Fibroblast of peridontal ligament (primary cell): ENCODE measurements at regions not wholly inside any gene's neighbourhood (a gene's known extent, or its start where the extent isn't known, plus 50 kb on each side); places are given as distances from the start of the nearest gene placed in this dataset.
A peak's percentile ranks its signal among the peaks of the same experiment; 100 is the strongest.

Experiments
- DNase-seq: peaks from one replicate; pipeline ENCODE4 v3.0.0-alpha.2; 2010; ENCODE audit errors: extremely low read depth

DNA sequence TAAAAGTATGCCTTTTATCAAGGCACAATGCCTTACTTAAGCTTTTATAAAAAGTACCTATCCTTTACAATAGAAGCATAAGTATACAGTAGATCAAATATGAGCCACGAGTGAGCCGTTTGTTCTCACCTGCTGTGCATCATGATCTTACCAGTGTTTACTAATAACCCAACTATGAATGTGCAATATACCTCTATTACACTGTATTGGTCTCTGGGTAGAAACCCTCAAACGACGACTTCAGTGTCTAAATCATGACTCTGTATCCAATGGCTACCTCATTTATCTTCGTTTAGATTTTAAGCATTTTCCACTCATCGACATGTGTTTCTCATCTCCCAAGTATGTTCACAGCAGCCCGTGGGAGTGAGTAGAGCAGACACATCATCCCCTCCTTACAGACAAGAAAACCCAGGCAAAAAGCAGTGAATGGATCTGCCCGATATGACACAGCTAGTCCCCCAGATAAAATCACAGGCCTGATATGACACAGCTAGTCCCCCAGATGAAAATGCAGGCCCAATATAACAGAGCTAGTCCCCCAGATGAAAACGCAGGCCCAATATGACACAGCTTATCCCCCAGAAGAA, 279.8 kb downstream of the TNS1 start:
- DNase-seq: peak; percentile 86

- no peak for DNase-seq
Observed at GRCh38 chr2:217717646-217718045, 285.1 kb downstream of the TNS1 start.

GRCh38 chr2:217715484-217715883, 287.3 kb downstream of the TNS1 start:
- DNase-seq: no peak

DNA sequence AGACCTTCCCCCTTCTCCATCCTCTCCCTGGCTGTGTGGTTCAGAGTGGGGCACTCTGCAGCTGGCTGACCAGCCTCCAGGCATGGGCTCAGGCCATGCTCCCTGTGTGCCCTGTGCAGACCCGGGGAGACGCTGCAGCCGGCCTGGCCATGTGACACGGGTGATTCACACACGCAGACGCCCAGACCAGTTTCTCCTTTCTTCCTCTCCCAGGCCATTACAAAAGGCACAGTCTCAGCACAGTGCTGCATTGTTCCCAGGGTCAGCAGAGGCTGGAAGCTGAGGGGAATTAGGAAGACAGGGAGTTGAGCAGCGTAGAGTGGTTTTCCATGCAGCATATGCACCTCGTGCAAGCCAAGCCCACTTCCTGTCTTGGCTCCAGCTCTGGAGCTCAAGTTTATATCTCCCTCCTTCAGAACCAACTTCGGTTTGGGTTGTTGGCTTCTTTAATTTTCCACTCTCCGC, 288.5 kb downstream of the TNS1 start:
- peak; percentile 40 for DNase-seq

- peak; percentile 79 for DNase-seq
Observed at GRCh38 chr2:217713395-217714286, 289.2 kb downstream of the TNS1 start.

- DNase-seq: no peak
Observed at GRCh38 chr2:217712431-217712830, 290.4 kb downstream of the TNS1 start.

DNA sequence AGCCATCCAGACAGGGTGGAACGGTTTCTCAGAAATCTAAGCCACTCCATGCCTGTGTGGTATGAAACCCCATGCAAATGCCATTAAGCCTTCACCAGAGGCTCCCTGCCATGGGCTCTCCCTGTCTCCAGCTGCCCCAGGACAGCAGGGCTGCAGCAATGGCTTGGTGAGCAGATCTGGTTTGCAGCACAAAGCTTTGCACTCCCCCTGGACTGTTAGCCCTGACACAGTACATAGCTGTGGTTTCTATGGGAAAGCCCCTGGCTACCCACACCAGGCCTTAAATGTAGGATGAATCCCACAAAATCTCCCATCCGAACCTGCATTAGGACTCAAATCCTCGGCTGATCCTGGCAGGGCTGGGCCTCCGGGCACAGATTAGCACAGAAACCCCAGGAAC, 291.6 kb downstream of the TNS1 start:
- peak; percentile 81 for DNase-seq

- DNase-seq: no peak
Observed at GRCh38 chr2:217710211-217710765, 292.5 kb downstream of the TNS1 start.

DNA sequence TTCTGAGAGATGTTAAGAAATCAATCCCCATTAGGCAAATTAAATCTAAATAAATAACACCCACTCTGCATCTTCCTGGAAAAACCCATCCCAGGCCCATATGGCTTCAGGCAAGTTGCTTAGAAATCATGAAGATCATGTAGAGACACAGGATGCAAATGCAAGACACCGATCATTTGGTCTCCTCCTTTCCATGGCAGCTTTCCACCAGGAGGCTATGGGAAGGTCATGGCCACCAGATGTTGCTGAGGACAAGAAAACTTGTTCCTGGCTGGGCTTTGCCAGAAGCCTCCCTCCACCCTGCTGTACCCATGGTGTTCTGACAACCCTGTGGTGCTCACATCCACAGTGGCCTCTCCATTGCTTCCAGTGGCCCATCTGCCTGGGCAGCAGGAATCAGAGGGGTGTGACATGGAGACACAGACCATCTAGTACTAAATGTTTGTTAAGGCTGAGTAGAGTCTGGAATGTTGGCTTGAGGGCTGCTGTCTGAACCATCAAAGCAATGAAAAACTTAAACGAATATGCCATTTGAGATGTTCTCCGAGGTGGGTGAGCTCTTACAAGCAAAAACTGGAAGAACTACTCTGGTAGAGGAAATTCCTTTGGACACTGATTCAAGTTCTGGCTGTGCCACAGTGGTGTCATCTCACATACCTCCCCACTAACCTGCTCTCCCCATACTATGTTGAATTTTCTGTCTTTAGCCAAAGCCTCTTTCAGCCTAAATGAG, 293.2 kb downstream of the TNS1 start:
- no peak for DNase-seq

DNA sequence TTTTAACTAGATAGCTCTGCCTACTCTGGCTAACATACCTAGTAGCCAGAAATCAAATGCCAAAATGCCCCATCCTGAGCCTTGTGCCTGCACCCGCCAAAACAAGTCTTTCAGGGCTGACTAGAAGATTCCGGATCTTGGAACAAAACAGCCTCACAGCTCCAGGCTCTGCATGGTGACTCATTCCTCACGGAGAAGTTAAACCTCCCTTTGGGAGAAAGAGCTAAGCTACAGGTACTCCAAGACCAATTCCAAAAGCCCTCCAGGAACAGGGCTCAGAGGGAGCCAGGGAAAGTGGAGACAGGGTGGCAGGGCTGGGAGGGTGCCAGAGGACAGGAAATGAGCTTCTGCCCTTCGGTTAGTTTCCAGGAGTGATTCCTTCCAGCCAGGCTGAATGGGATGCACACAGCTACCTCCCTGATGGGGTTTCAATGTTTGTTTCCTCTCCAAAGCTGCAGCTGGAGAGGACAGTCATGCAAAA, 295.6 kb downstream of the TNS1 start:
- DNase-seq: peak; percentile 62

DNA sequence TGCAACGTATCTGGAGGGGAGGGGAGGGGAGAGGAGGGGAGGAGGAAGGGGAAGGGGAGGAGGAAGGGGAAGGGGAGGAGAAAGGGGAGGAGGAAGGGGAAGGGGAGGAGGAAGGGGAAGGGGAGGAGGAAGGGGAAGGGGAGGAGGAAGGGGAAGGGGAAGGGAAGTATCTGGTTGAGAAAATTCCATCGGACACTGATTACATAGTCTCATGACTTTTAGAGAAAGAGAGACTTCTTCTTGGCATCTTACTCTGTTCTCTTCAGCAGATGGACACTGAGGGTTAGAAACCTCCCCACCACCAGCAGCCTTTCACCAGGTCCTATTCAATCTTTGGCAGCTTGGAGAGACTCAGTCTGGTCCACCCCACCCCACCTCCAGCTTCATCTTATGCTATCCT, 296.3 kb downstream of the TNS1 start:
- DNase-seq: no peak

- DNase-seq: no peak
Observed at GRCh38 chr2:217706095-217706494, 296.7 kb downstream of the TNS1 start.

DNA sequence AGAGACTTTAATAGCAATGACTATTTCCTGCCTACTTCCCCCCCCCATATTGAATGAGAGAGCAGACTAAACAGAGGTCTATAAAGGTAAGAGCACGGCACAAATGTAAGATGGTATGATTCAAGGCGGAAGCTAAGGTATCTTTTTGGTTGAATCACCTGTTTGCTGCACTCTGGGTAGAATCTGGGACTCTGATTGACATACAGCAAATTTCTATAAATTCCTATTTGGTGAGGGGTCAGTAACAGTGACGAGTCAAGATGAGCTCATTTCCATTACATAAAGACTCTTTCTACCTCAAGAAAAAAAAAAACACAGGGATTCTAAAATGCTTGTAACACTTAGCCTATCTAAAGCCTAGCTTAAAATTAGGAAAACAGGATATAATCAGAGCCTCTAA, 297.3 kb downstream of the TNS1 start:
- DNase-seq: no peak

DNA sequence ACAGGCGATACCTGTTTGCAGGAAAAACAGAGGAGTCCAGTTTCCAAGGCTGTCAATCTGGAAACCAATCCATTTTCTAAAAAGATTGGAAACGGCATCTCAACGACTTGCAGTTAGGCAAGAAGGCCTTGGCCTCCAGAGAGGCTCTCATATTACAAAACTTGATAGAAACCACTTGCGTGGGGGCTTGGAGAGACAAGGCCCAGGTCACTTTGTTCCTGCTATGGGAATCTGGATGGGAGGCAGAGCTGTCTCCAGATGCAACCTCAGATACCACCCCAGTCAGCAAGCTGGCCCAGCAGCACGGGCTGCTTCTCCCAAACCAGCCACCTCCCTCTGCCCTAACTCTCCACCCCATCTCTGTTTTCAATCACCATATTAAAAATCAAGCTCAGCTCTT, 298.8 kb downstream of the TNS1 start:
- no peak for DNase-seq

GRCh38 chr2:217703102-217703501, 299.7 kb downstream of the TNS1 start:
- DNase-seq: no peak

DNA sequence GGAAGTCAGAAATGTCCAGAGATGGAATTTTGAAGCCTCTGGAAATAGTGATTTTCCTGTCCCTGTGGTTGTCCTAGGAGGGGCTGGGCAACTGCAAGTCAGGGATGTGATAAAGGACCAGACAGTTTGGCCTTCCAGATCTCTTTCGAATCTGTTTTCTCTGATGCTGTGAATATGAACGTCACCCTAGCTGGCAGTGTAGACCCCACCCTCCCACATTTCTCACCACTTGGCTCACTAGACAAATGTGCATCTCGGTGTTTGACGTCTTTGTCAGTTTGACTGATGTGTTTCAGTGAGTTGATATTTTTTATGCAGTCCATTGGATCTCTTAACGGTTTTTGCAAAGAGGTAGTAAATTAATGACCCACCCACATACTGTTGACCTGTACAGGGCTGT, 301.2 kb downstream of the TNS1 start:
- DNase-seq: no peak

DNA sequence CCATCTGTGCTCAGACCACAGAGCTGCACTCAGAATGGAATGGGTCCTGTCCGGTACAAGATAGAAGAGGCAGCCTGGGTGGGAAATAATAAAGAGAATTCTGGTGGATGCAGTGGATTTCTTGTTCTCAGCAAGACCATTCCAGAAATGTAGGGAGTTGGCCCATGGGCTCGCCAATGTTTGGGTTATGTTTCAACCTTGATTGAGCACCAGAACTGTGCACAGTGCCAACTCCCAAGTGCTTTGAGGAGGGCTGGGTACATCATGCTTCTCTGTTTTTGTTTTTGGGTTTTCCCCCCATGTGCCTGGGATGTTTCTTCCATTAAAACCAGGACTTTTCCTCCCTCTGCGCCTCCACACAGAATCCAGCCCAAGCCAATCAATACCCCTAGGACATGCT, 304.1 kb downstream of the TNS1 start:
- peak; percentile 30 for DNase-seq

GRCh38 chr2:217695033-217695520, 307.7 kb downstream of the TNS1 start:
- DNase-seq: peak; percentile 98

GRCh38 chr2:217694291-217694690, 308.5 kb downstream of the TNS1 start:
- no peak for DNase-seq

GRCh38 chr2:217693363-217693762, 309.4 kb downstream of the TNS1 start:
- DNase-seq: no peak

GRCh38 chr2:217691920-217692666, 310.7 kb downstream of the TNS1 start:
- peak; percentile 93 for DNase-seq
